Tibial nerve (tissue), 4 donors: ENCODE measurements at regions not wholly inside any gene's neighbourhood (a gene's known extent, or its start where the extent isn't known, plus 50 kb on each side); places are given as distances from the start of the nearest gene placed in this dataset.

Experiments used
- CTCF ChIP-seq, 5 experiments: fragments of 200-600 bp in 3 of 5; fragments of 450-650 bp in 2 of 5; sonication (generic) in 3 of 5; IDR thresholded peaks; one replicate each; pipeline ENCODE4 v1.5.1; 2016 to 2019; ENCODE audit warnings: antibody characterized with exemption in 5 of 5, mild to moderate bottlenecking in 3 of 5, moderate library complexity in 2 of 5
- EP300 ChIP-seq, 2 donors: sonication (generic); formaldehyde crosslinking; IDR thresholded peaks; one replicate each; pipeline ENCODE4 v1.6.1; 2017; ENCODE audit warnings: antibody characterized with exemption in 2 of 2, mild to moderate bottlenecking in 1 of 2

- TF ChIP-seq CTCF (IDR thresholded peaks at IDR 0.05) (no peak), EP300 (IDR thresholded peaks at IDR 0.05) (no peak)
These were observed 490.7 kb upstream of the ZEB2 start for GRCh38 chr2:145010635-145011034.
